IPS-18a (cell line): ENCODE measurements at regions not wholly inside any gene's neighbourhood (a gene's known extent, or its start where the extent isn't known, plus 50 kb on each side); places are given as distances from the start of the nearest gene placed in this dataset.

Experiments used
- H3K27ac ChIP-seq: one replicate; pipeline ENCODE4 v1.5.1; 2013; ENCODE audit warnings: low read length
- H3K27me3 ChIP-seq: one replicate; pipeline ENCODE4 v1.6.1; 2013; ENCODE audit warnings: mild to moderate bottlenecking, low read length; ENCODE audit not compliant: control insufficient read depth, insufficient read depth
- H3K36me3 ChIP-seq: one replicate; pipeline ENCODE4 v1.6.1; 2013; ENCODE audit warnings: low read depth, low read length; ENCODE audit not compliant: control insufficient read depth
- H3K4me1 ChIP-seq: one replicate; pipeline ENCODE4 v1.6.1; 2013; ENCODE audit warnings: low read depth, low read length; ENCODE audit not compliant: control insufficient read depth
- H3K4me3 ChIP-seq: one replicate; pipeline ENCODE4 v1.5.1; 2013; ENCODE audit warnings: low read length
- H3K9ac ChIP-seq: one replicate; pipeline ENCODE4 v1.6.1; 2013; ENCODE audit warnings: mild to moderate bottlenecking, low read length, moderate library complexity
- H3K9me3 ChIP-seq: one replicate; pipeline ENCODE4 v1.6.1; 2013; ENCODE audit warnings: low read depth, low read length; ENCODE audit not compliant: control insufficient read depth

- Histone ChIP-seq H3K27ac (no peak overlapping the region), H3K36me3 (no peaks in the 10 kb centered on the region), H3K9me3 (no peaks in the 10 kb centered on the region), H3K4me1 (no peaks in the 10 kb centered on the region), H3K27me3 (no peaks in the 10 kb centered on the region), H3K9ac (no peak overlapping the region), H3K4me3 (no peak overlapping the region)
These were observed 1765.8 kb downstream of the PCDH7 start for GRCh38 chr4:32485956-32486355.

- H3K9ac ChIP-seq: no peak overlapping the region
- no peaks in the 10 kb centered on the region for H3K27me3 ChIP-seq
- H3K27ac ChIP-seq: no peak overlapping the region
These were observed 1768.5 kb downstream of the PCDH7 start for GRCh38 chr4:32488690-32489089.

GRCh38 chr4:32499171-32499570 lies 1779.0 kb downstream of the PCDH7 start:
- Histone ChIP-seq H3K4me3 (no peak overlapping the region), H3K9me3 (peaks cover 3% of the 10 kb centered on the region), H3K27me3 (no peaks in the 10 kb centered on the region), H3K27ac (no peak overlapping the region), H3K9ac (no peak overlapping the region), H3K36me3 (no peaks in the 10 kb centered on the region), H3K4me1 (no peaks in the 10 kb centered on the region)

More at GRCh38 chr4:32488690-32489089, 1768.5 kb downstream of the PCDH7 start:
- Histone ChIP-seq H3K4me1 (no peaks in the 10 kb centered on the region), H3K4me3 (no peak overlapping the region), H3K9me3 (no peaks in the 10 kb centered on the region), H3K36me3 (no peaks in the 10 kb centered on the region)

GRCh38 chr4:32503241-32503640 lies 1783.1 kb downstream of the PCDH7 start:
- Histone ChIP-seq H3K4me3 (no peak overlapping the region), H3K27me3 (no peaks in the 10 kb centered on the region), H3K9ac (no peak overlapping the region), H3K36me3 (no peaks in the 10 kb centered on the region), H3K9me3 (peaks cover 3% of the 10 kb centered on the region), H3K4me1 (no peaks in the 10 kb centered on the region), H3K27ac (no peak overlapping the region)

GRCh38 chr4:32506067-32506466 lies 1785.9 kb downstream of the PCDH7 start:
- Histone ChIP-seq H3K27ac (no peak overlapping the region), H3K27me3 (no peaks in the 10 kb centered on the region), H3K36me3 (no peaks in the 10 kb centered on the region), H3K4me3 (no peak overlapping the region), H3K4me1 (no peaks in the 10 kb centered on the region), H3K9ac (no peak overlapping the region), H3K9me3 (no peaks in the 10 kb centered on the region)

- H3K27ac ChIP-seq: no peak overlapping the region
- H3K36me3 ChIP-seq: no peaks in the 10 kb centered on the region
- no peaks in the 10 kb centered on the region for H3K27me3 ChIP-seq
- H3K9me3 ChIP-seq: no peaks in the 10 kb centered on the region
- no peak overlapping the region for H3K4me3 ChIP-seq
- no peak overlapping the region for H3K9ac ChIP-seq
- H3K4me1 ChIP-seq: no peaks in the 10 kb centered on the region
These were observed 1798.9 kb downstream of the PCDH7 start for GRCh38 chr4:32519060-32519459.

- H3K36me3 ChIP-seq: no peaks in the 10 kb centered on the region
- no peak overlapping the region for H3K9ac ChIP-seq
- H3K4me1 ChIP-seq: no peaks in the 10 kb centered on the region
- H3K27ac ChIP-seq: no peak overlapping the region
- no peak overlapping the region for H3K4me3 ChIP-seq
- H3K27me3 ChIP-seq: no peaks in the 10 kb centered on the region
- H3K9me3 ChIP-seq: no peaks in the 10 kb centered on the region
These were observed 1805.3 kb downstream of the PCDH7 start for GRCh38 chr4:32525420-32525819.

- Histone ChIP-seq H3K27ac (no peak overlapping the region), H3K9me3 (no peaks in the 10 kb centered on the region), H3K36me3 (no peaks in the 10 kb centered on the region), H3K4me1 (no peaks in the 10 kb centered on the region), H3K4me3 (no peak overlapping the region), H3K27me3 (no peaks in the 10 kb centered on the region), H3K9ac (no peak overlapping the region)
These were observed 1824.7 kb downstream of the PCDH7 start for GRCh38 chr4:32544846-32545245.

GRCh38 chr4:32551943-32552342 lies 1831.8 kb downstream of the PCDH7 start:
- Histone ChIP-seq H3K9me3 (no peaks in the 10 kb centered on the region), H3K4me1 (no peaks in the 10 kb centered on the region), H3K4me3 (no peak overlapping the region), H3K27me3 (no peaks in the 10 kb centered on the region), H3K9ac (no peak overlapping the region), H3K36me3 (no peaks in the 10 kb centered on the region), H3K27ac (no peak overlapping the region)

- H3K4me3 ChIP-seq: no peak overlapping the region
- H3K27me3 ChIP-seq: no peaks in the 10 kb centered on the region
- H3K36me3 ChIP-seq: no peaks in the 10 kb centered on the region
- H3K9ac ChIP-seq: no peak overlapping the region
- H3K27ac ChIP-seq: no peak overlapping the region
- no peaks in the 10 kb centered on the region for H3K9me3 ChIP-seq
- peaks cover 3% of the 10 kb centered on the region for H3K4me1 ChIP-seq
These were observed 1840.1 kb downstream of the PCDH7 start for GRCh38 chr4:32560306-32560705.

- no peak overlapping the region for H3K4me3 ChIP-seq
- H3K36me3 ChIP-seq: no peaks in the 10 kb centered on the region
- no peak overlapping the region for H3K27ac ChIP-seq
- H3K27me3 ChIP-seq: no peaks in the 10 kb centered on the region
- no peaks in the 10 kb centered on the region for H3K9me3 ChIP-seq
- H3K9ac ChIP-seq: no peak overlapping the region
- peaks cover 3% of the 10 kb centered on the region for H3K4me1 ChIP-seq
These were observed 1841.8 kb downstream of the PCDH7 start for GRCh38 chr4:32562010-32562409.

- H3K9me3 ChIP-seq: no peaks in the 10 kb centered on the region
- no peaks in the 10 kb centered on the region for H3K36me3 ChIP-seq
- no peak overlapping the region for H3K4me3 ChIP-seq
- H3K27ac ChIP-seq: no peak overlapping the region
- H3K4me1 ChIP-seq: peaks cover 3% of the 10 kb centered on the region
- no peaks in the 10 kb centered on the region for H3K27me3 ChIP-seq
- H3K9ac ChIP-seq: no peak overlapping the region
These were observed 1844.5 kb downstream of the PCDH7 start for GRCh38 chr4:32564626-32565025.
